Neural crest cell (in vitro differentiated cells): ENCODE measurements at regions not wholly inside any gene's neighbourhood (a gene's known extent, or its start where the extent isn't known, plus 50 kb on each side); places are given as distances from the start of the nearest gene placed in this dataset.
"Not testable (repeated sequence)": the region's sequence is repeated elsewhere in the genome, so short reads cannot be mapped to it uniquely, and the experiment has no call there.

Experiments
- DNase-seq: peaks from one replicate; pipeline ENCODE4 v3.0.0; 2021; ENCODE audit warnings: low read depth, mixed read lengths, low spot score
- H3K27ac Mint-ChIP-seq: one replicate; pipeline ENCODE4 v1.8.0; 2021; ENCODE audit warnings: mild to moderate bottlenecking, mixed read lengths; ENCODE audit not compliant: unreplicated experiment
- H3K27me3 Mint-ChIP-seq: 2 replicates; pipeline ENCODE4 v1.8.0; 2021; ENCODE audit warnings: low read depth, mild to moderate bottlenecking, mixed read lengths
- H3K36me3 Mint-ChIP-seq: 2 replicates; pipeline ENCODE4 v1.8.0; 2021; ENCODE audit warnings: low read depth, mild to moderate bottlenecking, mixed read lengths
- H3K4me1 Mint-ChIP-seq: 2 replicates; pipeline ENCODE4 v1.8.0; 2021; ENCODE audit warnings: mixed read lengths
- H3K4me3 Mint-ChIP-seq: one replicate; pipeline ENCODE4 v1.8.0; 2021; ENCODE audit warnings: mild to moderate bottlenecking, mixed read lengths
- H3K9me3 Mint-ChIP-seq: 2 replicates; pipeline ENCODE4 v1.8.0; 2021; ENCODE audit warnings: mixed read lengths
- TF ChIP-seq, protein P1 (sequence below): fragments of 200-600 bp; sonication (generic); conservative IDR thresholded peaks from 2 replicates; pipeline ENCODE4 v1.5.0; 2021; ENCODE audit warnings: antibody characterized with exemption, mild to moderate bottlenecking

DNA sequence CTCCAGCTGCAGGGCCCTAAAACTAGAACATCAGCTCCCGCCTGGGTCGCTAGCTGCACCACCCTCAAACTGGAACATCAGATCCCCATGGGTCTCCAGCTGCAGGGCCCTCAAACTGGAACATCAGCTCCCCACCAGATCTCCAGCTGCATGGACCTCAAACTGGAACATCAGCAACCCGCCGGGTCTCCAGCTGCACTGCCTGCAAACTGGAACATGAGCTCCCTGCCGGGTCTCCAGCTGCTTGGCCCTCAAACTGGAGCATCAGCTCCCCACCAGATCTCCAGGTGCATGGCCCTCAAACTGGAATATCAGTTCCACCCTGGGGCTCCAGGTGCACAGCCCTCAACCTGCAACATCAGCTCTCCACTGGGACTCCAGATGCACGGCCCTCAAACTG, 82.7 kb downstream of the TFRC start:
- not testable (repeated sequence) for H3K4me3 Mint-ChIP-seq, DNase-seq

DNA sequence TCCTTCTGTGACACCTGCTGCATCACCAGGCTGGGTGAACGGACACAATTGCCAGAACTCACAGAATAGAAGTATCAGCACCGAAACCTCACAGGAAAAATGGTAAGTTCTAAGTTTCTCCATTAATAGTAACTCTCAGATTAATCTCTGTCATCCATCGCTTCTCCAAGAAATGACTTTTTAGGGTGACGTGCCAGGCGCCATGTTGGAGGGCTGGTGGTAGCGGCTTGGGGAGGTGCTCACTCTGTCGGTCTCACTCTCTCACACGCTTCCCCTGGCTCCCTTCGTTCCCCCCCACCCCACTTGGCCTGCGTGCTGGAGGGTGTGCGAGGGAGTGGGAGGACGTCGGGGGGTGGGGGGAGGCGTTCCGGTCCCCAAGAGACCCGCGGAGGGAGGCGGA, 85.6 kb downstream of the TFRC start:
- H3K9me3 Mint-ChIP-seq, H3K4me3 Mint-ChIP-seq, H3K36me3 Mint-ChIP-seq, H3K4me1 Mint-ChIP-seq, DNase-seq: not testable (repeated sequence)
- H3K27ac Mint-ChIP-seq = peak overlapping the region; percentile 6
- peaks cover 16% of the 10 kb centered on the region for H3K27me3 Mint-ChIP-seq

More for the DNA sequence above, 82.7 kb downstream of the TFRC start:
- H3K27me3 Mint-ChIP-seq = peaks cover 16% of the 10 kb centered on the region
- not testable (repeated sequence) for H3K36me3 Mint-ChIP-seq, H3K9me3 Mint-ChIP-seq, H3K27ac Mint-ChIP-seq, H3K4me1 Mint-ChIP-seq

DNA sequence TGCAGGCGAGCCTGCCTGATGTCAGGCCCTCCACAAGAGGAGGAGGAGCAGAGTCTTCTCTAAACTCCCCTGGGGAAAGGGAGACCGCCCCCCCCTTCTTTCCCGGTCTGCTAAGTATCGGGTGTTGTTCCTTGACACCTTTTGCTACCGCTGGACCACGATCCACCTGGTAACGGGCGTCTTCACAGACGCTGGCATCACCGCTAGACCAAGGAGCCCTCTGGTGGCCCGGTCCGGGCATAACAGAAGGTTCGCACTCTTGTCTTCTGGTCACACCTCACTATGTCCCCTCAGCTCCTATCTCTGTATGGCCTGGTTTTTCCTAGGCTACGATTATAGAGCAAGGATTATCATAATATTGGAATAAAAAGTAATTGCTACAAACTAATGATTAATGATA, 86.0 kb upstream of the TNK2 start:
- peaks cover 13% of the 10 kb centered on the region for H3K27me3 Mint-ChIP-seq
- not testable (repeated sequence) for H3K27ac Mint-ChIP-seq, H3K36me3 Mint-ChIP-seq, H3K9me3 Mint-ChIP-seq, H3K4me1 Mint-ChIP-seq
- H3K4me3 Mint-ChIP-seq = peak overlapping the region; percentile 81
- peak; percentile 41 for DNase-seq
- TF ChIP-seq, protein P1, sequence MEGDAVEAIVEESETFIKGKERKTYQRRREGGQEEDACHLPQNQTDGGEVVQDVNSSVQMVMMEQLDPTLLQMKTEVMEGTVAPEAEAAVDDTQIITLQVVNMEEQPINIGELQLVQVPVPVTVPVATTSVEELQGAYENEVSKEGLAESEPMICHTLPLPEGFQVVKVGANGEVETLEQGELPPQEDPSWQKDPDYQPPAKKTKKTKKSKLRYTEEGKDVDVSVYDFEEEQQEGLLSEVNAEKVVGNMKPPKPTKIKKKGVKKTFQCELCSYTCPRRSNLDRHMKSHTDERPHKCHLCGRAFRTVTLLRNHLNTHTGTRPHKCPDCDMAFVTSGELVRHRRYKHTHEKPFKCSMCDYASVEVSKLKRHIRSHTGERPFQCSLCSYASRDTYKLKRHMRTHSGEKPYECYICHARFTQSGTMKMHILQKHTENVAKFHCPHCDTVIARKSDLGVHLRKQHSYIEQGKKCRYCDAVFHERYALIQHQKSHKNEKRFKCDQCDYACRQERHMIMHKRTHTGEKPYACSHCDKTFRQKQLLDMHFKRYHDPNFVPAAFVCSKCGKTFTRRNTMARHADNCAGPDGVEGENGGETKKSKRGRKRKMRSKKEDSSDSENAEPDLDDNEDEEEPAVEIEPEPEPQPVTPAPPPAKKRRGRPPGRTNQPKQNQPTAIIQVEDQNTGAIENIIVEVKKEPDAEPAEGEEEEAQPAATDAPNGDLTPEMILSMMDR = peak; percentile 23

DNA sequence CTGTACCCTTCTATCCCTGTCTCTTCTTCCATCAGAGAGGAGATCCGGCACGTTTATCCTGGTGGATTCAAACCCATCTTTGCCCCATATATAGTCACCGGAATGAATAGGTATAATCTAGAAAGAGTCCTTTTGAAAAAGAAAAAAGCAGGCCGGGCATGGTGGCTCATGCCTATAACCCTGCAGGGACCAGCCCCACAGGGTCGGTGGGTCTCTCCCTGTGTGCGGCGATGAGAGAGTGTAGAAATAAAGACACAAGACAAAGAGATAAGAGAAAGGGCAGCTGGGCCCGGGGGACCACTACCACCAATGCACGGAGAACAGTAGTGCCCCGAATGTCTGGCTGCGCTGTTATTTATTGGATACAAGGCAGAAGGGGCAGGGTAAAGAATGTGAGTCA, 85.3 kb upstream of the TNK2 start:
- not testable (repeated sequence) for H3K4me1 Mint-ChIP-seq, H3K9me3 Mint-ChIP-seq, H3K36me3 Mint-ChIP-seq, DNase-seq, H3K27ac Mint-ChIP-seq, H3K27me3 Mint-ChIP-seq
- peak overlapping the region; percentile 47 for H3K4me3 Mint-ChIP-seq

DNA sequence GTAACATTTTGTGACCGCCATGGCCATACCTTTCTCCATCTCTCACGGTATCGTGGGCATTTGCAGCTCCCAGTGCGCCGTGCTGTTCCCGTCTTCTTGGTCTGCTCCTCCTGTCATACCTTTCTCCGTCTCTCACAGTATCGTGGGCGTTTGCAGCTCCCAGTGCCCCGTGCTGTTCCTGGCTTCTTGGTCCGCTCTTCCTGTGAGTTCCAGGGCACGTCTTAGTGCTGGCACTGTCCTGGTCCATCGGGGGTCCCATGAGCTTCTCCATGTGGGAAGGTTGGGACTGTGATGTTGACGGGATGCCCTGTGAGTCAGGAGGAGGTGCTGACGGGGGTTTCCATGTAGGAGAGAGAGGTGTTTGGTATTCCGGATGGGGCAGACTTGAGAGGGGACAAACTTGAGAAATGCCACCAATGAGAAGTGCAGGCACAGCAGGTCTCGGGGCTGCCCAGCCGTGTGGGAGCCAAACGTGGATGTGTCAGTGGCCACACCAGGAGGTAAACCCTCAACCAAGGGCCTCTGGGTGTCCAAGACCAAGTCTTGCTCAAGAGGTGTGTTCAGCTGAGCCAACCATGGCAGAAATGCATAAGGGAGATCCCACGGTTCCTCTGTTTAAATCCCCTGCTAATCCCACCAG, 84.7 kb upstream of the TNK2 start:
- H3K36me3 Mint-ChIP-seq, H3K27me3 Mint-ChIP-seq, H3K4me1 Mint-ChIP-seq, H3K9me3 Mint-ChIP-seq, DNase-seq, H3K27ac Mint-ChIP-seq: not testable (repeated sequence)
- peak overlapping the region; percentile 70 for H3K4me3 Mint-ChIP-seq

DNA sequence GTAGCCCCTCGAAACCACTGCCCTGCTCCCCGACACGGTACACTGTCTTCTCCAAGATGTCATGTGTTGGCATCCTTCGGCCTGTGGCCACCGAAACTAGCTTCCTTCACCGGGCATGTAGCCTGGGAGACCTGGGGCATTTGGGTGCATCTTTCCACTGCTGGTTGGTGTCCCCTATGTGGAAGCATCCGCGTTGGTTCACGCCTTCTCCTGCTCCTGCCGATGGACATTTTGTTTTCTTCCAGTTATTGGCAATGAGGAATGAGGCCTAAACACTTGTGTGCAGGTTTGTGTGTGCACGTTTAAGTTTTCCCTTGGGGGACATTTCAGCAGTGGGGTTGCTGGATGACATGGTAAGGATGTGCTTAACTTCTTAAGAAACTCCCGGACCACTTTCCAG, 83.6 kb upstream of the TNK2 start:
- DNase-seq, H3K9me3 Mint-ChIP-seq, H3K4me1 Mint-ChIP-seq, H3K27me3 Mint-ChIP-seq, H3K27ac Mint-ChIP-seq, H3K36me3 Mint-ChIP-seq: not testable (repeated sequence)
- H3K4me3 Mint-ChIP-seq = peak overlapping the region; percentile 73

DNA sequence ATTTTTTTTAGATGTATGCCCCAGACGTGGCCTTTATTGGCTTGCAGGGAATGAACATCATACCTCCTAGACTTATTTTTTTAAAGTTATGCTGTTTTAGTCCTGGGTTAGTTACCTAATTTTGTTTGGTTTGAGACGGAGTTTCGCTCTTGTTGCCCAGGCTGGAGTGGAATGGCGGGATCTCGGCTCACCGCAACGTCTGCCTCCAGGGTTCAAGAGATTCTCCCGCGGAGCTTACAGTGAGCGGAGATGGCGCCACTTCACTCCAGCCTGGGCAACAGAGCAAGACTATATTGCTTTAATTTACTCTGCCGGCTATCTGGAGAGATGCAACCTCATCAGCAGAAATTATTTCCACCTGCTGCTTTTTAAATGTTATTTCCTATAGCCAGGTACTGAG, 82.9 kb upstream of the TNK2 start:
- not testable (repeated sequence) for H3K36me3 Mint-ChIP-seq, H3K27ac Mint-ChIP-seq, H3K4me1 Mint-ChIP-seq, H3K9me3 Mint-ChIP-seq, DNase-seq, H3K27me3 Mint-ChIP-seq
- H3K4me3 Mint-ChIP-seq = peak overlapping the region; percentile 78

DNA sequence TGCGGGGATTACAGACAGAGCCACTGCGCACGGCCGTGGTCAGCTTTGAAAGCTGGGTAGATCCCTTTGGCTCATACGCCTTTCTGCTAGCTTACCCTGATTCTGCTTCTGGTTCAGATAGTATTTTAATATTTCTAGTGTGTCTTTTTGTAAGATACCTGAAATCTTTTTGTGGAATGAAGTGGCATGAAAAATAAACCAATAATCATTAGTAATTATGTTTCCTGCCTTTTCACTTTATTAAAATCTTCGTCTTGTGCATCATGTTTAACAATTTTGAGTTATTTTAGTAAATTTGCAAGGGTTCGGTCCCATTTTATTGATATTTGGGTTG, 82.5 kb upstream of the TNK2 start:
- H3K9me3 Mint-ChIP-seq, H3K27me3 Mint-ChIP-seq, DNase-seq, H3K36me3 Mint-ChIP-seq, H3K4me1 Mint-ChIP-seq, H3K27ac Mint-ChIP-seq: not testable (repeated sequence)
- H3K4me3 Mint-ChIP-seq = peak overlapping the region; percentile 78

DNA sequence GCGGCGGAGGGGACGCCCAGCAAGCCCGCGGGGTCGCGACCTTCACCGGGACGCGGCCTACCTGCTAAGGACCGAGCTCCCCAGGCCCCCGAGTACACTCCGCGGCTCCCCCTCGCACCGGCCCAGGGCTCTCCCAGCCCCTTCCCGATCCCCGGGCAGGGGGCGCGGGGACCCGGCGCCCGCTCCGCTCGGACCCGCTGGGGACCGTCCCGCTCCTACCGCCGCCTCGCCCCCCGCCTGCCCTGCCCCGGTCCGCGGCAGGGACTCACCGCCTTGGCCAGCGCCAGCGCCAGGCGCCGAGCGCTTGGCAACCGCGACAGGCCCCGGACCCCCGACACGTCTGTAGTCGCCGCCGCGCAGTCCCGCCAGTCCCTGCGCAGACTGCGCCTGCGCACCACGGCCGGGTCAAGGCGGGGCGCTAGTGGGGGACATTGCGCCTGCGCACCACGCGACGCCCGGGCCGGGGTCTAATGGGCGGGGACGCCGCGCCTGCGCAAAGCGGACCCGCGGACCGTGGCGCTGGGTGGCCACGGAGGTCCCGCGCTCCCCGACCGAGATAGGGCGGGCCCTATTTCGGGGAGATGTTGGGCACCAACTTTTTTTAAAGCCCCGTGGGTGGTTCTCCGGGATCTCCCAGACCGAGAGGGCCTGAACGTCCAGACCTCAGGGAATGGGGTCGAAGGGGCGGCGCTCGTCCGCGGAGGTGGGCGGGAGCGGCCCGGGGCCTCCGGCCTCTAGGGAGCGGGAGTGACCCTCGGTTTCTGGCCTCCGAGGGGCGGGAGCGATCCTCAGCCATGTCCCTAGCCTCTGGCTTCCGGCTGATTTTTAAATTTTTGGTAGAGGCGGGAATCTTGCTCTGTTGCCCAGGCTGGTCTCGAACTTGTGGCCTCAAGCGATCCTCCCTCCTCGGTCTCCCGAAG, 81.8 kb upstream of the TNK2 start:
- not testable (repeated sequence) for H3K9me3 Mint-ChIP-seq, H3K27me3 Mint-ChIP-seq, H3K4me1 Mint-ChIP-seq, H3K27ac Mint-ChIP-seq, H3K36me3 Mint-ChIP-seq
- H3K4me3 Mint-ChIP-seq = peak overlapping the region; percentile 80
- peak; percentile 99 for DNase-seq

DNA sequence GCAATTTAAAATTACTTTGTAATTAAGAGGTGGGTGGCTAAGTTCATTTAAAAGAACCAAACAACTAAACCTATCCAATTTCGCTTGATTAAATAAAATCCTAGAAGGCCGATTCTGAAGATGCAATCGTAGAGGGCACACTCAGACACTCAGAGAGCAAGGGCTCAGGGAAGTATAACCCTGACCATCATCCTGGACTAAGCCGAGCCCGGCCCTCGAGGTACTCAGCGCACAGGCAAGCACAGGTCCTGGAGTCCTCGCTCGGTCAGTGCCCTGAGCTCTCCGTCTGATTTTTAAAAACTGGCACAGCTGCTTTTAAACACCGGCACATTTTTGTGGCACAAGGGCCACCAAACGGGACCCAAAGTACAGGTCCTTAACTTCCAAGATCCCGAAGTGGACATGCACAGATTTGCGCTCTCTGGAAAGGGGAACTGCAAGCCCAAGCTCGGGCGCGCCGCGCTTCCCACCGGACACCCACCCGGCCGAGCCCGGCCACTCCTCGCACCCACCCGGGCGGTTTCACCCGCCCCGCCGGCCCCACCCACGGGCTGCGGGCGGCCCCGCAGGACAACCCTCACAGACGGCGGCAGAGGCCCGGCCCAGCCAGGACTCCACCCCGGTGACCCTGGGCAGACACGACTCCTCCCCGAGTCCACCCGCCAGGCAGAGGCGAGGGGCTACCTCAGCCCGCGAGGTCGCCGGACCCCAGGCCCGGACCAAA, 81.0 kb upstream of the TNK2 start:
- H3K36me3 Mint-ChIP-seq, H3K27ac Mint-ChIP-seq, H3K27me3 Mint-ChIP-seq, H3K9me3 Mint-ChIP-seq, H3K4me1 Mint-ChIP-seq: not testable (repeated sequence)
- peak overlapping the region; percentile 78 for H3K4me3 Mint-ChIP-seq
- DNase-seq = peak; percentile 41

DNA sequence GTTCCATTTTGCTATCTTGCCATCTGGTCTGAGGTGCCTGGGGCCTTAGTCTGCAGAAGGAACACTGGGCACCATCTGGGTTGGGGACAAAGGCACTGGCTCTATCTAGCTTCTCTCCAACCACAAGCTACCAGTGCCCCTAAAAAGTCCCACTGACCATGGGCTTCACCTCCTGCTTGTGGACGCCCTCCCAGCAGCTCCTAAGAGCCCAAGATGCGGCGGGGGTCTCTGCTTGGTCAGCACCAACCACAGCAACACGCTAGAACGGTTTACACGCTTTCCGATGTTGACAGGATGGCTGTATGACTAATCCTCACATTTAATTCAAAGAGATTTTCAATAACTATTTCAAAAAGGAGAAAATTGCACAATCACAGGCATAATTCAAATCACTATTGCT, 80.4 kb upstream of the TNK2 start:
- not testable (repeated sequence) for H3K27ac Mint-ChIP-seq, H3K36me3 Mint-ChIP-seq, H3K9me3 Mint-ChIP-seq, DNase-seq, H3K27me3 Mint-ChIP-seq, H3K4me1 Mint-ChIP-seq
- H3K4me3 Mint-ChIP-seq = peak overlapping the region; percentile 78

DNA sequence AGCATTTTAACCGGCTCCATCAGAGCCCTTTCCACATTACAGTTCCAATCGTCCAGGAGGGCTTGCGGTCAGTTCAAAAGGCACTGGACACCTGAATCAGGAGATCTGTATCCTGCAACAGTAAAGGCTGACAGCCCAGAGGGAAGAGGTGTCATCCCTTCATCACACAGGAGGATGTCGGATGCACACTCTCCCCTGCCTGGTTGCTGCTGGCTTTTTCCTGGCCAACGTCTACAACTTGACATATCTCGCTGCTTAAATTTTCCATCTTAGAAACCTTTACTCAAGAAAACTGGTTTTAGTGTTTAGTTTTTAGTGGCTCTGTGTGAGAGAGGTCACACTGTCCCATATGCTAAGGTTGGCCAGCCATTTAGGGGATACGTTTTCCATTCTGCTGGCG, 78.7 kb upstream of the TNK2 start:
- not testable (repeated sequence) for H3K27me3 Mint-ChIP-seq, H3K4me3 Mint-ChIP-seq, H3K27ac Mint-ChIP-seq

More for the DNA sequence above, 78.7 kb upstream of the TNK2 start:
- not testable (repeated sequence) for H3K9me3 Mint-ChIP-seq, H3K4me1 Mint-ChIP-seq, DNase-seq, H3K36me3 Mint-ChIP-seq
